Activated CD4-positive, alpha-beta T cell treated with anti-CD3 and anti-CD28 coated beads, Interleukin-2, amount 10 ng/mL, durations not matched to agents 24 days and 14 days (primary cell): ENCODE measurements at regions not wholly inside any gene's neighbourhood (a gene's known extent, or its start where the extent isn't known, plus 50 kb on each side); places are given as distances from the start of the nearest gene placed in this dataset.
A peak's percentile ranks its signal among the peaks of the same experiment; 100 is the strongest.
"Not testable (repeated sequence)": the region's sequence is repeated elsewhere in the genome, so short reads cannot be mapped to it uniquely, and the experiment has no call there.

Experiments
- DNase-seq: peaks from one replicate; pipeline ENCODE4 v3.0.0; 2022
- H3K27ac Mint-ChIP-seq: one replicate; pipeline ENCODE4 v1.8.0; 2022; ENCODE audit warnings: mild to moderate bottlenecking, mixed read lengths
- H3K27me3 Mint-ChIP-seq: one replicate; pipeline ENCODE4 v1.8.0; 2022; ENCODE audit warnings: mixed read lengths
- H3K36me3 Mint-ChIP-seq: one replicate; pipeline ENCODE4 v1.8.0; 2022; ENCODE audit warnings: low read depth, mild to moderate bottlenecking, mixed read lengths
- H3K4me1 Mint-ChIP-seq: one replicate; pipeline ENCODE4 v1.8.0; 2021; ENCODE audit warnings: mixed read lengths
- H3K4me3 Mint-ChIP-seq: one replicate; pipeline ENCODE4 v1.8.0; 2022; ENCODE audit warnings: mild to moderate bottlenecking, moderate library complexity, mixed read lengths
- H3K9me3 Mint-ChIP-seq: one replicate; pipeline ENCODE4 v1.8.0; 2021; ENCODE audit warnings: mixed read lengths
- intact Hi-C: fragments of 100-400 bp; cut with micrococcal nuclease; formaldehyde crosslinking; loops from one replicate; pipeline ENCODE4 v1.15.1; 2023

DNA sequence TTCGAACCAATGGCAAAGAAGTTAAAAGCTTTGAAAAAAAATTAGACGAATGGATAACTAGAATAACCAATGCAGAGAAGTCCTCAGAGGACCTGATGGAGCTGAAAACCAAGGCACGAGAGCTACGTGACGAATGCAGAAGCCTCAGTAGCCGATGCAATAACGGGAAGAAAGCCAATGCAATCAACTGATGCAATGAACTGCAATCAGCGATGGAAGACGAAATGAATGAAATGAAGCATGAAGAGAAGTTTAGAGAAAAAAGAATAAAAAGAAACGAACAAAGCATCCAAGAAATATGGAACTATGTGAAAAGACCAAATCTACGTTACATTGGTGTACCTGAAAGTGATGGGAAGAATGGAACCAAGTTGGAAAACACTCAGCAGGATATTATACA is 52.6 kb upstream of the MRPS30 start:
- H3K36me3 Mint-ChIP-seq, DNase-seq, intact Hi-C loops, H3K4me1 Mint-ChIP-seq, H3K9me3 Mint-ChIP-seq, H3K27me3 Mint-ChIP-seq, H3K4me3 Mint-ChIP-seq: not testable (repeated sequence)
- peak overlapping the region; percentile 21 for H3K27ac Mint-ChIP-seq

DNA sequence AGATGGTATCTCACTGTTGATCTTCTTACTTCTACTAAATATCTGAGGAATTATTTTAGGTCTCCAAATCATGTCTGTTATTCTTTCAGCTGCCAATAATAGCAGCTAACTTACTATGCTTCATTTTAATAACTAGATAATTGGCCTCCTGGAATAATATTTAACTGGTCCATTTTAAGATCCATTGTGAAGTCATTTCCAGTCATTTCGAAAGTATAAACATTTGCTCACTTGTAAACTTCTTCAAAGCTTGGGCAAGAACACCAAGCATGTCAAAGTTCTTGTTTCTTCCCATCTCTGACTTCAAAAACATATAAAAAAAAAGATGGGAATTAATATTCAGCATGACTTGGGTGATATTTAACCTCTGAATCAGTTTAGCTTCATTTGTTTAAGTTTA is 61.4 kb upstream of the MRPS30 start:
- intact Hi-C loops: no loop called here
- Mint-ChIP-seq H3K27ac (no peak overlapping the region), H3K27me3 (no peaks in the 10 kb centered on the region), H3K36me3 (no peaks in the 10 kb centered on the region), H3K4me3 (no peak overlapping the region), H3K9me3 (peaks cover 8% of the 10 kb centered on the region), H3K4me1 (no peaks in the 10 kb centered on the region)
- DNase-seq: no peak

DNA sequence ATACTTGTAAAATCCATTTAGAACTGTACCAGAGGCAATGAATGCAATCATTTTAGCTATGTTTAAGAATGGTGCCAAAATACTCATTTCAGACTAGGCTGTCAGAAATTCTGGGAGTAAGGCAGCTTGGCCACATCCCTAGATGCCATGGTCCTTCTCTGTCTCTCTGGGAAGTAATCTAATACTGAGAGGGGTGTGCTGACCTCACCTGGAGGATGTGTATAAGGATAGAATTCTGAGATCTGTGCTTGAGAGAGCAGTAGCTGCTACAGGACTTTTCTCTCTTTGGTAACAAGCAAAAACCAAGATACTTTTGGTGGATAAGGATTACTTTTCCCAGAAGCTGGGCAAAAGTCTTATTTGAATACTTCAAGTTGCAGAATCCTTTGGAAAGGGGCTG is 68.1 kb upstream of the MRPS30 start:
- Mint-ChIP-seq H3K4me1 (no peaks in the 10 kb centered on the region), H3K36me3 (no peaks in the 10 kb centered on the region), H3K9me3 (no peaks in the 10 kb centered on the region), H3K4me3 (no peak overlapping the region), H3K27me3 (no peaks in the 10 kb centered on the region), H3K27ac (no peak overlapping the region)
- DNase-seq: no peak
- intact Hi-C loops: no loop called here

DNA sequence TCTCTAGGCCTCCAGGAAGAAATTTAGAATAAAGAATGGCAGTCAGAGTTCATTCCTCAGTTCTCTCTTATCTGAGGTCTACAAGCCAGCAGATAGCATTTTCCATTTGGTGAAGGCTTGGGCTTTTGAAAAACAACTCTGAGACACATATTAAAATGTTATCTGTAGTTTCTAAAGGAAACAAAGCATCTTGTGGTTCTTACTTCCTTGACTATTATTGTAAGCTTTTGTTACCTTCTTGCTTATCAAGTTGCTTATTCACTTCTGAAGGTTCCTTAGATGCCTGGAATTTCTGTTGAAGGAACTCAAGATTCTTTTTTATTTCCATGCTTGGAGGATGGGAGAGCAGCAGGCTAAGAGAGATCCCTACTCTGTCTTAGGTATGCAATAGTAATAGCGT is 79.2 kb upstream of the MRPS30 start:
- H3K4me3 Mint-ChIP-seq: no peak overlapping the region
- H3K9me3 Mint-ChIP-seq: no peaks in the 10 kb centered on the region
- no peak overlapping the region for H3K27ac Mint-ChIP-seq
- no peaks in the 10 kb centered on the region for H3K27me3 Mint-ChIP-seq
- H3K4me1 Mint-ChIP-seq: no peaks in the 10 kb centered on the region
- DNase-seq: no peak
- intact Hi-C loops: no loop called here
- H3K36me3 Mint-ChIP-seq: no peaks in the 10 kb centered on the region

DNA sequence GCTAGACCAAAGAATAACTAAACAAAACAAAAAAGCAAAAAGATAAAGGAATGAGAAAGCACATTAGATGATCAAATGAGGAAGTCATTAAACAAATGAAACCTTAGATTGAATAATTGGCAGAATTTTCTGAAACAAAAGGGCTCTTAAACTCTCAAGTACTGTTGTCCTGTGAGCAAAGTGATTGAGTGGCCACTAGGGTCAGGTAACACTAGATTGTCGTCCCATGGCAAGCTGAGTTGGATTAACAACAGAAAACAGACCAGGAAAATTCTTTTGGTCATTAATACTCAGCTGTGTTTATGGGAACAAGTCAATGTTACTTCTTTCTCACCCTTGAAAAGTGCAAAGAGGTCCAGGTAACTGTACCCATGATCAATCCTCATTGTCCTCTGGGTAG is 81.6 kb upstream of the MRPS30 start:
- intact Hi-C loops: no loop called here
- no peak for DNase-seq
- H3K4me1 Mint-ChIP-seq: no peaks in the 10 kb centered on the region
- no peaks in the 10 kb centered on the region for H3K27me3 Mint-ChIP-seq
- no peaks in the 10 kb centered on the region for H3K36me3 Mint-ChIP-seq
- H3K9me3 Mint-ChIP-seq: no peaks in the 10 kb centered on the region
- no peak overlapping the region for H3K27ac Mint-ChIP-seq
- H3K4me3 Mint-ChIP-seq: no peak overlapping the region

DNA sequence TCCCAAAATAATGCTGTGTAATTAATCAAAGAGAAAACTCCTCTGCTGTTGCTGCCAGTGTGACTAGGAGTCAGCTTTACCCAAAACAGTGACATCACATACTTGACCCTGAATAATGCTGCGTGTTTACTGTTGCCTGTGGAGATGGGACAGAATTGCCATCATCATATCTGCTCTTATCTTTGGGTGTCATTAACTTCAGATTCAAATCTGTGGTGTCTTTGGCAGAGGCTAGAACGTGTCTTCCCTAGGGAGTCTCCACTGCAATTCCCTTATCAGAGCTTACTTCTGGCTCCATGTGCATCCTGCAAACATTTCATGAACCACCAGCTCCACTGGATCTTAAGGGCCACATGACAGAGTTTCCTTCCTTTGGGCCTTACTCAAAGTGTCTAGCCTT is 88.9 kb upstream of the MRPS30 start:
- intact Hi-C loops: no loop called here
- DNase-seq: no peak
- Mint-ChIP-seq H3K4me1 (no peaks in the 10 kb centered on the region), H3K27ac (no peak overlapping the region), H3K27me3 (no peaks in the 10 kb centered on the region), H3K9me3 (no peaks in the 10 kb centered on the region), H3K4me3 (no peak overlapping the region), H3K36me3 (no peaks in the 10 kb centered on the region)

DNA sequence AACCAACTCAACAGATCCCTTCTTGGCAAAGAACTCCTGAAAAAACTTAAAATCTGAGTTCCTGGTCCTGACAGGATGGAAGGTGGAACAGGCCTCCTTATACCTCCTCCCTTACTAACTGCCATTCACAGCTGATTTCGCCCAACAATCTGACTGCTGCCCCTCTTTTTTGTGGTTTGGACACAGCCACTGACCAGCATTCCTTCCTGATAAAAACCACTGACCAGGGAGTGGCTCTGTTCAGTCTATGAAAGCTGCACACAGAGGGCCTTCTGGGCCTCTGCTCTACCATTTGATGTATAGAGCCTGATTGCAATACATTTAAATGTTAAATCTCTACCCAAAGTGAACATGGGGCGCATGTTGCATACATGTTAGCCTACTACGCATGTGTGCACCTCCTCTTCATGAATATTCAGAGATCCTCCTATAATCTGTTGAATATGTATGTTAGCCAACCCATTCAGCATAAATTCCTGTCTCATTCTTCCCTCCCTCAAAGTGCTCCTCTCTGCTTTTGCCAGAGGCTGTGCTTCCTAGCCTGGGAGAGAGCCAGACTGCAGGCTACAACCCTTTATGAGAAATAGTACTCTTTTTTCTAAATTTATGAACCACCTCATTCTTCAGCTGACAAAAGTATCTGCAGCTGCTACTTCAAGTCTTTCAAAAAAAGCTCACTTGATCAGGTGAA is 93.7 kb upstream of the MRPS30 start:
- Mint-ChIP-seq H3K27ac (no peak overlapping the region), H3K9me3 (no peaks in the 10 kb centered on the region), H3K4me3 (no peak overlapping the region), H3K4me1 (no peaks in the 10 kb centered on the region), H3K36me3 (no peaks in the 10 kb centered on the region), H3K27me3 (no peaks in the 10 kb centered on the region)
- DNase-seq: no peak
- intact Hi-C loops: no loop called here

DNA sequence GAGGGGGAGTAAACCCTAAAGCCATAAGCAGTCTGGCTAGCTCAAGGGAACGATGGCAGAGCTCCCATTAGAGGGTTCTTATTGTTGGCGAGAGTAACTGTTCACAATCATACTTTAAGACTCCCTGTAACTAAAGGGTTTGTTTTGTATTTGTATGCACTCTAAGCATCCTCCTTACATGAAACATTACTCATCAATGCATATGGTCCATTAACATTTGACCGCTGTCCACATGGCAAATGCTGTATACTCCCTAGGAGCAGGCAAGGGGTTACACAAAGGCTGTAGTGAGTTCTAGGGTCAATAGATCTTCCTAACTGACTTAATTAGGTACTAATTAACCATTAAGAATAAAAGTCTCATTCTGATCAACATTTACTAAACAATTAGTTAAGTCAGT is 95.3 kb upstream of the MRPS30 start:
- no peaks in the 10 kb centered on the region for H3K36me3 Mint-ChIP-seq
- intact Hi-C loops: no loop called here
- DNase-seq: no peak
- no peak overlapping the region for H3K4me3 Mint-ChIP-seq
- no peaks in the 10 kb centered on the region for H3K4me1 Mint-ChIP-seq
- H3K9me3 Mint-ChIP-seq: no peaks in the 10 kb centered on the region
- H3K27me3 Mint-ChIP-seq: no peaks in the 10 kb centered on the region
- H3K27ac Mint-ChIP-seq: no peak overlapping the region

DNA sequence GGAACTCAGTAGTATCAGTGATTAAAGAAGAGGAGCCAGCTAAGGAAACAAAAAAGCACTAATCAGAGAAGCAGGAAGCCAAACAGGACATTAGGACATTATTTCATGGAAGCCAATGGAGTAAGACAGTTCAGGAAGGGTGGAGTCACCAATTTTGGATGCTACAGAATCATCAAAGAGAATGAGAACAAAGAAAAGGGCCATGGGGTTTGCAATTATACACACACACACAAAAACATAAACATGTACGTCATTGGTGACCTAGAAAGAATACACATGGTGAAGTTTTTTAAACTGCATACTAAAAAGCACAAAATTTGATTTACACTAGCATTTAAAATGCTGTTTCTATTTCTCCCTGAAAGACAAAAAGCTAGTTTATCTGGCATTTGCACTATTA is 96.8 kb upstream of the MRPS30 start:
- no peak overlapping the region for H3K27ac Mint-ChIP-seq
- H3K4me1 Mint-ChIP-seq: no peaks in the 10 kb centered on the region
- H3K4me3 Mint-ChIP-seq: no peak overlapping the region
- no peaks in the 10 kb centered on the region for H3K27me3 Mint-ChIP-seq
- intact Hi-C loops: no loop called here
- DNase-seq: no peak
- no peaks in the 10 kb centered on the region for H3K36me3 Mint-ChIP-seq
- no peaks in the 10 kb centered on the region for H3K9me3 Mint-ChIP-seq

DNA sequence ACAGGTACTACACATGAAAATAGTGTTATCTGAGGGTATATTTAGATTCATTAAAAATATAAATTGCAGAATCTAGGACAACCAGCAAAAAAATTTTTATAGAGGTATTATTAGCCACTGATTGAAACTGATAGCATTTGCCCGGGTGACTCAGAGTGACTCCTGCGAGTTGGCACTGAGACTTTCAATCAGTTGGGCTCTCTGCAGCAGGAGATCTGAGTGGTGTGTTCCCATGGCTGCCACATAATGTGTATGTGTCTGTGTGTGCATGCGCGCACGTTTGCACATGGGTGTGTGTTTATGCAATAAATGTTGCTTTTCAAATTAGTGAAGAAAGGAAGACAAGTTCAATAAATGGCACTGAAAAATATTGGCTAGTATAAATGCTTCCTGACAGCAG is 100.1 kb upstream of the MRPS30 start:
- intact Hi-C loops: no loop called here
- H3K27ac Mint-ChIP-seq: no peak overlapping the region
- H3K4me1 Mint-ChIP-seq: no peaks in the 10 kb centered on the region
- H3K4me3 Mint-ChIP-seq: no peak overlapping the region
- DNase-seq: no peak
- H3K9me3 Mint-ChIP-seq: no peaks in the 10 kb centered on the region
- no peaks in the 10 kb centered on the region for H3K27me3 Mint-ChIP-seq
- no peaks in the 10 kb centered on the region for H3K36me3 Mint-ChIP-seq

DNA sequence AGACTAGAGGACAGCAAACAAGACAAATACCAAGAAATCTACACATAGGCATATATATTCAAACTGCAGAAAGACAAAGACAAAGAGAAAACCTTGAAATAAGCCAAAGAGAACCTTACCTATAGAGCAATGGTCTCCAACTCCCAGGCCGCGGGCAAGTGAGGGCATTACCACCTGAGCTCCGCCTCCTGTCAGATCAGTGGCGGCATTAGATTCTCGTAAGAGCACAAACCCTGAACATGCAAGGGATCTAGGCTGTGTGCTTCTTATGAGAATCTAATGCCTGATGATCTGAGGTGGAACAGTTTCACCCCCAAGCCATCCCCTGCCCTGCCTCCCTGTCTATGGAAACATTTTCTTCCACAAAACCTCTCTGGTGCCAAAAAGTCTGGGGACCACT is 101.0 kb upstream of the MRPS30 start:
- no peaks in the 10 kb centered on the region for H3K9me3 Mint-ChIP-seq
- no peak overlapping the region for H3K4me3 Mint-ChIP-seq
- no peaks in the 10 kb centered on the region for H3K4me1 Mint-ChIP-seq
- intact Hi-C loops: no loop called here
- H3K27me3 Mint-ChIP-seq: no peaks in the 10 kb centered on the region
- H3K27ac Mint-ChIP-seq: no peak overlapping the region
- no peaks in the 10 kb centered on the region for H3K36me3 Mint-ChIP-seq
- DNase-seq: no peak

DNA sequence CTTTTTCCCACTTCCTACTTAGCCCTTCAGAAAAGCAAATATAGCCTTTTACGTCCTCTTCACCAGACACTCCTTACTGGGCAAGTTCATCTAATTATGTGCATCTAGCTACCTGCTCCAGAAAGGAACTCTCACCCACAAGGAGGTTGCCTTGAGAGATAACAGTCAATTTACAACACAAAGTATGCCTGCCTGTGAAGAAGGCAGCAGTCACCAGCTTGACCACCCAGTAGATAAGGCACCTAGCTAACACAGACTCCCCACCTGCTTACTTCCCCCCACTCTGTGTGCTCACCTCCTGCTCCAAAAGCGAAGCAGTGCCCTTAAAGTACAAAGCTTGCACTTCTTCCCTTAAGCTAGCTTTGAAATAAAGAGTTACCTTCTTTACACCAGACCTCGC is 111.7 kb upstream of the MRPS30 start:
- H3K4me3 Mint-ChIP-seq: no peak overlapping the region
- intact Hi-C loops: no loop called here
- H3K36me3 Mint-ChIP-seq: no peaks in the 10 kb centered on the region
- DNase-seq: no peak
- H3K27me3 Mint-ChIP-seq: no peaks in the 10 kb centered on the region
- no peaks in the 10 kb centered on the region for H3K9me3 Mint-ChIP-seq
- no peaks in the 10 kb centered on the region for H3K4me1 Mint-ChIP-seq
- no peak overlapping the region for H3K27ac Mint-ChIP-seq

DNA sequence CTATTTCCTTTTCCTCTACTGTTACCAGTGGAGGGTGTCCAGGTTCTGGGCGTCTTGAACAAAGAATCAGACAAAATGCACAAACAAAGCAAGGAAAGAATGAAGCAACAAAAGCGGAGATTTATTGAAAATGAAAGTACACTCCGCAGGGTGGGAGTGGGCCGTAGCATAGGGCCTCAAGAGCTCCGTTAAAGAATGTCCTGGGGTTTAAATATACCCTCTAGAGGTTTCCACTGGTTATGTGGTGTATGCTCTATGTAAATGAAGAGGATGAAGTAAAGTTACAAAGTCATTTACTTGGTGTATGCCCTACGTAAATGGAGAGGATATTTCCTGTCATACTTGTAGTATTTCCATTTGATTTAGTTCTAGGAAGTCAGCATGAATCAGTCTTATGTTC is 113.5 kb upstream of the MRPS30 start:
- Mint-ChIP-seq H3K4me1 (no peaks in the 10 kb centered on the region), H3K27ac (no peak overlapping the region), H3K9me3 (no peaks in the 10 kb centered on the region), H3K27me3 (no peaks in the 10 kb centered on the region), H3K36me3 (no peaks in the 10 kb centered on the region), H3K4me3 (no peak overlapping the region)
- no peak for DNase-seq
- intact Hi-C loops: no loop called here

DNA sequence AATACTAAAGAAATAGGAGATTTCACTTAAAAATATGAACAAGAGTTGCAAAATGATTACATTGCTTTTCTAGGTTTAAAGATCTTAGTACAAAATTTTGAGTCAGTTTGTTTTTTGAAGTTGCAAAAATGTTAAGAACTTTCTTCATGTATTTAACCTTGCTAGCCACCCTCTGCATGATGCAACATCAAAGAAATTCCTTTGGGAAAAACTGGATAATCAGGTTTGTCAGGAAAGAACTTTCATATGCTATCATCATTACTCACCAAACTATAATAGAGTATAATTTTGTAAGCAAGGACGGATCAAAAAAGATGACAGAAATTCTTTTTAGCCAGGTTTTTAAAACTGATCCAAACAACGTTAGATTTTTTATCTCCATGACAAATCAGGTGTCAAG is 116.9 kb upstream of the MRPS30 start:
- no peaks in the 10 kb centered on the region for H3K9me3 Mint-ChIP-seq
- no peaks in the 10 kb centered on the region for H3K27me3 Mint-ChIP-seq
- no peak overlapping the region for H3K4me3 Mint-ChIP-seq
- DNase-seq: no peak
- H3K27ac Mint-ChIP-seq: no peak overlapping the region
- intact Hi-C loops: no loop called here
- H3K4me1 Mint-ChIP-seq: no peaks in the 10 kb centered on the region
- H3K36me3 Mint-ChIP-seq: no peaks in the 10 kb centered on the region

DNA sequence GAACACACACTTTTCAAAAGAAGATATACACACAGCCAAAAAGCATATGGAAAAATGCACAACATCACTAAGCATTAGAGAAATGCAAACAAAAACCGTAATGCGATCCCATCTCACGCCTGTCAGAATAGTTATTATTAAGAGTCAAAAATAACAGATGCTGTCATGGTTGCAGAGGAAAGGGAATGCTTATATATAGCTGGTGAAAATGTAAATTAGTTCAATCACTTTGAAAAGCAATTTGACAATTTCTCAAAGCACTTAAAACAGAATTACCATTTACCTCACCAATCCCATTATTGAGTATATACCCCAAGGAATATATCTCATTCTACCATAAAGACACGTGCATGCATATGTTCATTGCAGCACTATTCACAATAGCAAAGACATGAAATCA is 126.8 kb upstream of the MRPS30 start:
- intact Hi-C loops: no loop called here
- Mint-ChIP-seq H3K27me3 (no peaks in the 10 kb centered on the region), H3K4me1 (no peaks in the 10 kb centered on the region), H3K4me3 (no peak overlapping the region), H3K36me3 (no peaks in the 10 kb centered on the region), H3K27ac (no peak overlapping the region), H3K9me3 (no peaks in the 10 kb centered on the region)
- DNase-seq: no peak
